ENCODE measurements at regions not wholly inside any gene's neighbourhood (a gene's known extent, or its start where the extent isn't known, plus 50 kb on each side); places are given as distances from the start of the nearest gene placed in this dataset.
A peak's percentile ranks its signal among the peaks of the same experiment; 100 is the strongest.
"Not testable (repeated sequence)": the region's sequence is repeated elsewhere in the genome, so short reads cannot be mapped to it uniquely, and the experiment has no call there.

GRCh38 chr13:88726075-88726474, 1054.9 kb downstream of the SLITRK5 start:
- no peak for DNase-seq
- TF ChIP-seq GATA1 (IDR thresholded peaks at IDR 0.05; ENCODE audit: low read depth, low read length) (no peak), POLR2A (IDR thresholded peaks at IDR 0.05; ENCODE audit: low read length) (no peak)

GRCh38 chr13:88727236-88727635, 1056.1 kb downstream of the SLITRK5 start:
- DNase-seq = not testable (repeated sequence)

- no peak for DNase-seq
- no peak for TF ChIP-seq POLR2A (IDR thresholded peaks at IDR 0.05; ENCODE audit: low read length)
- no peak for TF ChIP-seq GATA1 (IDR thresholded peaks at IDR 0.05; ENCODE audit: low read depth, low read length)
These were observed 1058.4 kb downstream of the SLITRK5 start for GRCh38 chr13:88729605-88730004.

- TF ChIP-seq GATA1 (IDR thresholded peaks at IDR 0.05; ENCODE audit: low read depth, low read length) (no peak), POLR2A (IDR thresholded peaks at IDR 0.05; ENCODE audit: low read length) (no peak)
These were observed 1064.9 kb downstream of the SLITRK5 start for GRCh38 chr13:88736026-88736425.

GRCh38 chr13:88739195-88739594, 1068.0 kb downstream of the SLITRK5 start:
- TF ChIP-seq GATA1 (IDR thresholded peaks at IDR 0.05; ENCODE audit: low read depth, low read length) (no peak), POLR2A (IDR thresholded peaks at IDR 0.05; ENCODE audit: low read length) (no peak)
- DNase-seq = no peak

More at GRCh38 chr13:88736026-88736425, 1064.9 kb downstream of the SLITRK5 start:
- DNase-seq = no peak

- TF ChIP-seq GATA1 (IDR thresholded peaks at IDR 0.05; ENCODE audit: low read depth, low read length) (no peak), POLR2A (IDR thresholded peaks at IDR 0.05; ENCODE audit: low read length) (no peak)
- DNase-seq = no peak
These were observed 1073.1 kb downstream of the SLITRK5 start for GRCh38 chr13:88744289-88744688.

- TF ChIP-seq POLR2A (IDR thresholded peaks at IDR 0.05; ENCODE audit: low read length) (no peak), GATA1 (IDR thresholded peaks at IDR 0.05; ENCODE audit: low read depth, low read length) (no peak)
- DNase-seq = no peak
These were observed 1073.8 kb downstream of the SLITRK5 start for GRCh38 chr13:88745011-88745410.

GRCh38 chr13:88752041-88752440, 1080.9 kb downstream of the SLITRK5 start:
- no peak for TF ChIP-seq POLR2A (IDR thresholded peaks at IDR 0.05; ENCODE audit: low read length)
- no peak for TF ChIP-seq GATA1 (IDR thresholded peaks at IDR 0.05; ENCODE audit: low read depth, low read length)
- no peak for DNase-seq

GRCh38 chr13:88754141-88754540, 1083.0 kb downstream of the SLITRK5 start:
- no peak for TF ChIP-seq POLR2A (IDR thresholded peaks at IDR 0.05; ENCODE audit: low read length)
- TF ChIP-seq GATA1 (IDR thresholded peaks at IDR 0.05; ENCODE audit: low read depth, low read length) = no peak
- DNase-seq = no peak

- DNase-seq = peak; percentile 30 to 53
- no peak for TF ChIP-seq POLR2A (IDR thresholded peaks at IDR 0.05; ENCODE audit: low read length)
- no peak for TF ChIP-seq GATA1 (IDR thresholded peaks at IDR 0.05; ENCODE audit: low read depth, low read length)
These were observed 1090.0 kb downstream of the SLITRK5 start for GRCh38 chr13:88761145-88761544.

GRCh38 chr13:88764103-88764502, 1092.9 kb downstream of the SLITRK5 start:
- TF ChIP-seq POLR2A (IDR thresholded peaks at IDR 0.05; ENCODE audit: low read length) (no peak), GATA1 (IDR thresholded peaks at IDR 0.05; ENCODE audit: low read depth, low read length) (no peak)
- DNase-seq = no peak

- DNase-seq = peak in 1 of 2 experiments; percentile 1
- TF ChIP-seq POLR2A (IDR thresholded peaks at IDR 0.05; ENCODE audit: low read length) (no peak), GATA1 (IDR thresholded peaks at IDR 0.05; ENCODE audit: low read depth, low read length) (no peak)
These were observed 1129.3 kb downstream of the SLITRK5 start for GRCh38 chr13:88800505-88800904.

GRCh38 chr13:88801361-88801760, 1130.2 kb downstream of the SLITRK5 start:
- no peak for DNase-seq
- no peak for TF ChIP-seq GATA1 (IDR thresholded peaks at IDR 0.05; ENCODE audit: low read depth, low read length)
- no peak for TF ChIP-seq POLR2A (IDR thresholded peaks at IDR 0.05; ENCODE audit: low read length)

GRCh38 chr13:88802886-88803285, 1131.7 kb downstream of the SLITRK5 start:
- no peak for TF ChIP-seq POLR2A (IDR thresholded peaks at IDR 0.05; ENCODE audit: low read length)
- no peak for TF ChIP-seq GATA1 (IDR thresholded peaks at IDR 0.05; ENCODE audit: low read depth, low read length)

GRCh38 chr13:88806438-88806837, 1135.3 kb downstream of the SLITRK5 start:
- no peak for DNase-seq
- TF ChIP-seq POLR2A (IDR thresholded peaks at IDR 0.05; ENCODE audit: low read length) (no peak), GATA1 (IDR thresholded peaks at IDR 0.05; ENCODE audit: low read depth, low read length) (no peak)

More at GRCh38 chr13:88802886-88803285, 1131.7 kb downstream of the SLITRK5 start:
- no peak for DNase-seq

- TF ChIP-seq POLR2A (IDR thresholded peaks at IDR 0.05; ENCODE audit: low read length) (no peak), GATA1 (IDR thresholded peaks at IDR 0.05; ENCODE audit: low read depth, low read length) (no peak)
- DNase-seq = no peak
These were observed 1146.4 kb downstream of the SLITRK5 start for GRCh38 chr13:88817560-88817959.

All from erythroblast (primary cell).